ENCODE measurements at regions not wholly inside any gene's neighbourhood (a gene's known extent, or its start where the extent isn't known, plus 50 kb on each side); places are given as distances from the start of the nearest gene placed in this dataset.

- no peaks in the 10 kb centered on the region for H3K36me3 ChIP-seq (ENCODE audit: control insufficient read depth in 1 of 2, insufficient read depth in 2 of 2, low read length in 2 of 2)
- no peak for DNase-seq (ENCODE audit: low read depth, low spot score)
- no peak for ATAC-seq
- H3K27ac ChIP-seq (ENCODE audit: low read depth, low read length) = no peak overlapping the region
- no peaks in the 10 kb centered on the region for H4K20me1 ChIP-seq (ENCODE audit: insufficient read depth)
- no peaks in the 10 kb centered on the region for H3K9me3 ChIP-seq (ENCODE audit: control insufficient read depth in 1 of 2, insufficient read depth in 1 of 2, low read depth in 1 of 2, low read length in 2 of 2)
- H2AFZ ChIP-seq (ENCODE audit: low read depth, low read length, poor library complexity, severe bottlenecking) = no peak overlapping the region
- H3K9ac ChIP-seq (ENCODE audit: low read length) = no peak overlapping the region
- intact Hi-C loops (cut with micrococcal nuclease) = no loop called here
- no peaks in the 10 kb centered on the region for H3K27me3 ChIP-seq (ENCODE audit: insufficient read depth, low read length)
- no peak for TF ChIP-seq FOSL1 (IDR thresholded peaks at IDR 0.05; ENCODE audit: low read depth)
- no peak for TF ChIP-seq TCF7L2 (IDR thresholded peaks at IDR 0.05; ENCODE audit: borderline replicate concordance, extremely low read depth, insufficient read depth, insufficient read length)
- no peak for TF ChIP-seq ZFX (IDR thresholded peaks at IDR 0.05)
- no peak for TF ChIP-seq ZBTB33 (IDR thresholded peaks at IDR 0.05; ENCODE audit: extremely low read depth, insufficient replicate concordance, low read length)
- no peak for TF ChIP-seq SIN3A (IDR thresholded peaks at IDR 0.05; ENCODE audit: low read depth)
- TF ChIP-seq MAX (IDR thresholded peaks at IDR 0.05) = no peak
- TF ChIP-seq ATF3 (IDR thresholded peaks at IDR 0.05) = no peak
- TF ChIP-seq CBX3 (IDR thresholded peaks at IDR 0.05; ENCODE audit: low read depth) = no peak
- no peak for TF ChIP-seq CEBPB (IDR thresholded peaks at IDR 0.05; ENCODE audit: low read depth)
- TF ChIP-seq ELF1 (IDR thresholded peaks at IDR 0.05; ENCODE audit: borderline replicate concordance, low read depth) = no peak
- no peak for TF ChIP-seq CTCF (IDR thresholded peaks at IDR 0.05 in 2 of 3, conservative IDR thresholded peaks at IDR 0.05 in 1 of 3; ENCODE audit: borderline replicate concordance in 1 of 3, insufficient read depth in 1 of 3, low read depth in 2 of 3, low read length in 2 of 3)
- no peak for TF ChIP-seq REST (IDR thresholded peaks at IDR 0.05; ENCODE audit: low read depth)
- ChIA-PET CTCF (no interaction called here), RAD21 (ENCODE audit: low non-redundant PET in 1 of 2, low total read pairs in 2 of 2, uncharacterized antibody in 2 of 2, unreplicated experiment in 2 of 2) (no interaction called here), POLR2A (no interaction called here)
- no peak overlapping the region for H3K4me2 ChIP-seq (ENCODE audit: low read length)
- H3K79me2 ChIP-seq (ENCODE audit: insufficient read depth, low read length) = no peaks in the 10 kb centered on the region
- H3K9me2 ChIP-seq (ENCODE audit: insufficient read depth) = no peaks in the 10 kb centered on the region
- no peaks in the 10 kb centered on the region for H3K4me1 ChIP-seq (ENCODE audit: control insufficient read depth in 1 of 2, insufficient read depth in 2 of 2, low read length in 2 of 2)
- BruUV-seq (replicated peaks) = no TSS peak
- no peak overlapping the region for H3K4me3 ChIP-seq (replicated peaks in 1 of 2; ENCODE audit: low read depth in 1 of 2, low read length in 2 of 2)
Observed at GRCh38 chr6:9064156-9064555, 628.8 kb upstream of the SLC35B3 start.
